ENCODE measurements at regions not wholly inside any gene's neighbourhood (a gene's known extent, or its start where the extent isn't known, plus 50 kb on each side); places are given as distances from the start of the nearest gene placed in this dataset.

- TF ChIP-seq EZH2phosphoT487 (IDR thresholded peaks at IDR 0.05; ENCODE audit: insufficient read depth, low read depth), result no peak
- no peak for TF ChIP-seq EZH2 (IDR thresholded peaks at IDR 0.05; ENCODE audit: insufficient read depth, poor library complexity, severe bottlenecking)
These were observed 96.2 kb upstream of the PABPC4L start for GRCh38 chr4:134297765-134298164.

Data from GM23248 (cell line).